AG20443 (cell line): ENCODE measurements at regions not wholly inside any gene's neighbourhood (a gene's known extent, or its start where the extent isn't known, plus 50 kb on each side); places are given as distances from the start of the nearest gene placed in this dataset.

Experiments used
- DNase-seq: peaks from one replicate; pipeline ENCODE4 v3.0.0; 2012; ENCODE audit warnings: low spot score, mixed read lengths

DNA sequence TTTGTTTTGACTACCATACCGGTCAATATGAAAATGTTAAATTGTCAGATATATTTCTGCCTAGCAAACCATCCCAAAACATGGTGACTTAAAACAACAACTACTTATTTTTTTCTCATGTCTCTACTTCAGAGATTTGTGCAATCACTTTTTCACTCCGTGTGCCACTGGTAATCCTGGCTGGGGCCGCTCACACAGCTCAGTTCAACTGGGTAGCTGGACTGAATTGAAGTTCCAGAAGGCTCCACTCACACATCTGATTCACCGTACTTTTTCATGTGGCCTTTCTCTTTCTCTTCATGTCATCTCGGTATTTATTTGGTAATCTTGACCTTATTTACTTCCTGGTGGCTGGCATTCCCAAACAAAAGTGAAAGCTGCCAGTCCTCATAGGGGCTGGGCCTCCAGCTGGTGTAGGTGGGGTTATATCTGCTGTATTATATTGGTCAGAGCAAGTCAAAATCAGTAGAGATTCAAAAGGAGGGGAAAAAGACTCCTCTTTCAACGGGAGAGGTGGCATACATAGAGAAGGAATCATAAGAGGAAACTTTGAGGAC, 513.9 kb upstream of the NXPH2 start:
- no peak for DNase-seq

GRCh38 chr2:139281124-139281523, 500.9 kb upstream of the NXPH2 start:
- DNase-seq = no peak

- DNase-seq = no peak
These were observed 491.7 kb upstream of the NXPH2 start for GRCh38 chr2:139271879-139272278.

DNA sequence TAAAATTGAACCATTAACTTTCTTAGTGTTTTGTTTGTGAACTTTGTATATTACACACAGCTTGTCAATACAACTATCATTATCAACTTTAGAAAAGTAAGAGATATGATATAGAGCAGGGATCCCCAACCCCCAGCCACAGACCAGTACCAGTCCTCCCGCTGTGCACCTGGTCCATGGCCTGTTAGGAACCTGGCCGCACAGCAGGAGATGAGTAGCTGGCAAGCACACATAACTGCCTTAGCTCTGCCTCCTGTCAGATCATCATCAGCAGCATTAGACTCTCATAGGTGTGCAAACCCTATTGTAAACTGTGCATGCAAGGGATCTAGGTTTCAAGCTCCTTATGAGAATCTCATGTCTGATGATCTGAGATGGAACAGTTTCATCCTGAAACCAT, 491.0 kb upstream of the NXPH2 start:
- DNase-seq = no peak

GRCh38 chr2:139260052-139260430, 479.9 kb upstream of the NXPH2 start:
- no peak for DNase-seq

GRCh38 chr2:139259422-139260051, 479.3 kb upstream of the NXPH2 start:
- DNase-seq = no peak

GRCh38 chr2:139241286-139241685, 461.1 kb upstream of the NXPH2 start:
- no peak for DNase-seq

DNA sequence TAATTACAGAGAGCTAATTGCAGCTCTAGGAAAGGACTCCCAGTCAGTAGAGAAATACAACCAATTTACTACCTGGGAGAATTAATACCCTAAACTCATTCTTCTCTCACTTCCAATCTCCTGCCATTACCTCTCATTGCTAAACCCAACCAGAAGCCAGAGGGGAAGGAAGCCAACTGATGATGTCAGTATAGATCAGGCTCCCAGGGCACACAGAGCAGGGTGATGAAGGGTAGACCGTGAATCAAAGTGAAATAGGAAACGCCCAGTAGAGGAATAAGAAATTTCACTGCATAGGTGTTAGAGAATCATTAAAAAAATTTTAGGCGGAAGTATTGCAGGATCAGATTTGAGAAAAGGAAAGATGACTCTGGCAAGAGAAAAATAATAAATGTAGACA, 456.8 kb upstream of the NXPH2 start:
- no peak for DNase-seq

GRCh38 chr2:139230881-139231280, 450.7 kb upstream of the NXPH2 start:
- DNase-seq = no peak

- DNase-seq = no peak
These were observed 448.1 kb upstream of the NXPH2 start for GRCh38 chr2:139228276-139228675.

GRCh38 chr2:139225961-139226360, 445.8 kb upstream of the NXPH2 start:
- DNase-seq = no peak

GRCh38 chr2:139218181-139218580, 438.0 kb upstream of the NXPH2 start:
- DNase-seq = no peak

GRCh38 chr2:139217641-139218040, 437.5 kb upstream of the NXPH2 start:
- no peak for DNase-seq

GRCh38 chr2:139216435-139216834, 436.2 kb upstream of the NXPH2 start:
- no peak for DNase-seq

GRCh38 chr2:139214801-139215200, 434.6 kb upstream of the NXPH2 start:
- no peak for DNase-seq

GRCh38 chr2:139209586-139209985, 429.4 kb upstream of the NXPH2 start:
- no peak for DNase-seq

DNA sequence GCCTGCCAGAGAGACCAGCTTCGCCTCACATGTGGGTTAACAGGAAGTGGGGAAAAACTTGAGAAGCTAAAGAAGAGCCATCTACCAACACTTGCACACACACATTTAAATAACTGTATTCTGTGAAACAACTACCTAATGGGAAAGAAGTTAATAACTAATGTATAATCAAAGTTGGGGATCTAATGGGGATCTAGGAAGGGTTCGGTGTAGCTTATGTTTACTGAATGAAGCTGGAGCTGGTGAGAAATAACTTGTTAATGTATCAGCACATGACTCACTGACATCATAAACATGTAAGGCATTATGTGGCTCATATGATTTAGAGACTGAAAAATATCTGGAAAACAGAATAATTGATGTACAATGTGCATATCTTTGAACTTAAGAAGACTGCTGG, 421.3 kb upstream of the NXPH2 start:
- no peak for DNase-seq

DNA sequence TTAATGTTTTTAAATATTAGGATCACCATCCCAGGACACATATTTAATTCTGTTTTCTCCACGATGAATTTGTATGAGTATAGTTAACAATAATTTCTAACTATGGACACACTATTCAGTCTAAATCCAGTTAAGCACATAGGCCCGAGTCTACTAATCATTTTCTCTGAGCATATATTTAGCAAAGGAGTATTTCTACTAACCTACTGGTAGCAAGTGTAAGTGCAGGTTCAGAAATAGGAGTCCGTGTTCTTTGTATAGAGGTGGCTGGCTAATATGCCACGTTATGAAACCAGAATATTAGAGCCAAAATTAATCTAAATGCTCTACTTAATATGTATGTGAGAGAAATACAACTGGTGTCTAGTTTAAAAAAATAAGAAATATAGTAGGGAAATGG, 416.6 kb upstream of the NXPH2 start:
- DNase-seq = no peak

- no peak for DNase-seq
These were observed 414.4 kb upstream of the NXPH2 start for GRCh38 chr2:139194546-139194945.

DNA sequence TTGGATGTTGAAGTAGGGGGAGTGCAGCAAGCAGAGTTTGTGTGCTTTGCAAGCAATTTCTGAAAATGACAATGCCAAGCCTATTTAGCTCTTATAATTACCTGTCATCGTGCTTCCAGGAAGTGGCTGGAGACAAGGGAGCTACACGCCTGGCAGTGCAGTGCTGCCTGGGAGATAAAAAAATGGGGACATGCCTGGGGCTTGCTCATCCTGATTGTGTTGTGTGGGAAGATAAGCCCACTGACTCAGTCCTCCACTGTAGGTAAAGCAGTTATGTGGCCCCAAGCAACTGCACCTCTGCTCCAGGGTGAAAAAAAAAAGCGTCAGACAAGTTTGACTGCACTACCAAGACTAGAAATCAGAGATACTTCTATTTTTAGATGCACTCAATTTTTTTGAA, 396.9 kb upstream of the NXPH2 start:
- no peak for DNase-seq

- DNase-seq = no peak
These were observed 395.3 kb upstream of the NXPH2 start for GRCh38 chr2:139175510-139175909.

DNA sequence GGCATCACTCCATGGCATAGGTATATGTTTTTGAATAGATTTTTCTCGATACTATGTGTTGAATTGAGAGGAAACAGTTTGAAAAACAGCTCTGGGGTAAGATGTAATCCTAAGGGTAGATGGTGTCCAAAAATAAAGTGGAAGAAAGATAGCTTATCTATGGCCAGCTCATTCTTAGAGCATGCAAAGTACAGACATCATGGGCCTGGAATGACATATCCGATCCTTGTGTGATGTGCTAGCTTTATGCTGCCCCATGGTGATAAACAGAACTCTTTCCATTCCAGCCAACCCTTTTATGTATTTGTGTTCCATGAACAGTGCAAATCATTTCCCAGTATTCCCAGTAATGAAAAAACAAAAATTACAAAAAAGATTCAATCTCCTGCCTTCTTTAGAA, 390.2 kb upstream of the NXPH2 start:
- no peak for DNase-seq

GRCh38 chr2:139165601-139166000, 385.4 kb upstream of the NXPH2 start:
- DNase-seq = no peak

DNA sequence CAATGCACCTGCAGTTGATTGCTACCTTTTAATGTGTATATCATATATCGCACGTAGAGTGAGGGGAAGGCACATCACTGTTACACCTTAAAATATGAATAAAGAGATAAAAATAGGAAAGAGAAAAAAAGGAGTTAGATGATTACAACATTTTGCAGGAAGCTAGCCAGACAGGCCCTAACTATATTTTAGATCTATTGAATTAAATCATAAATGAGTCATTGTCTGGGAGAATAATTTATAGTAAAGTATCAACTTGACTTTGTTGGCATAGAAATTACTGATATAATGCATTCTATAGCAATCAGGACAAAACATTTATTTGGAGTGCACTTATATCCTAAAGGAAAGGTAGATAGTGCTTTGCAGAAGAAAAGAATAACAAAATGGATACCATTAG, 384.9 kb upstream of the NXPH2 start:
- no peak for DNase-seq

- no peak for DNase-seq
These were observed 382.8 kb upstream of the NXPH2 start for GRCh38 chr2:139162957-139163356.
